ENCODE measurements at regions not wholly inside any gene's neighbourhood (a gene's known extent, or its start where the extent isn't known, plus 50 kb on each side); places are given as distances from the start of the nearest gene placed in this dataset.

- TF ChIP-seq CTCF (IDR thresholded peaks at IDR 0.05) (no peak), EZH2 (IDR thresholded peaks at IDR 0.05; ENCODE audit: borderline replicate concordance, insufficient read depth, low read depth, low read length, poor library complexity, severe bottlenecking) (no peak)
These were observed 56.6 kb downstream of the HLA-G start for GRCh38 chr6:29884261-29884660.

Data from B cell (primary cell).